ENCODE measurements at regions not wholly inside any gene's neighbourhood (a gene's known extent, or its start where the extent isn't known, plus 50 kb on each side); places are given as distances from the start of the nearest gene placed in this dataset.

DNA sequence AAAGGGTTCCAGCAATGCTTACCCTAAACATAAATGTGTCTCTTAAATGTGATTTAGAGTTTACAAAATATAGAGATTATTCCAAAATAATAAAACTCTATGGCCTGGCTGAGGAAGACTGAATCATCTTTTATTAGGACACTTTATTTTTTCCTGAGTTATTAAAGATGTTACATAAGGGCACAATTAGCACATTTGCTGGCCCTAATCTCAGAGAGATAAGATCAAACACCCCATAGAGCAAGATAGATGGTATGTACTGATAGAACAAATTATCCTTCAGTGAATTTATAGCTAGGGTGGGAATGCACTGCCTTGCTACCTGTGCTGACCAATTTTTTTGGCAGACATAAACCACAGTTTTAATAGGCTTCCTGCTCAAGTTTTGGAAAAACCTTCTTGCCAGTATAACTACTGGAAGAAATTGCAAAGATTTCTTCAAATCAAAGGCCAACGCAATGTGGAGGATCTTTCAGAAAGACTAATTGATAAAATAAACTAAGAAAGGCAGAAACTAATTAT, 367.1 kb upstream of the MPDZ start:
- Histone ChIP-seq H3K4me1 (ENCODE audit: control insufficient read depth in 4 of 4, insufficient read depth in 4 of 4, low read length in 3 of 4) (no peaks in the 10 kb centered on the region), H3K9me3 (ENCODE audit: control insufficient read depth in 4 of 4, low read length in 3 of 4) (peaks cover 0 to 2% (median 0%) of the 10 kb centered on the region in 4 donors), H3K9ac (ENCODE audit: low read depth in 1 of 2, low read length in 2 of 2) (no peak overlapping the region), H3K36me3 (ENCODE audit: control insufficient read depth in 4 of 4, insufficient read depth in 3 of 4, low read depth in 1 of 4, low read length in 3 of 4) (no peaks in the 10 kb centered on the region), H3K4me3 (ENCODE audit: low read depth in 1 of 3, low read length in 3 of 3) (no peak overlapping the region), H3K27ac (ENCODE audit: low read depth in 1 of 2, low read length in 2 of 2) (no peak overlapping the region), H3K27me3 (ENCODE audit: control insufficient read depth in 4 of 4, insufficient read depth in 4 of 4, low read length in 3 of 4) (no peaks in the 10 kb centered on the region)
- TF ChIP-seq FOXA2 (IDR thresholded peaks at IDR 0.05) (no peak), HNF4G (IDR thresholded peaks at IDR 0.05) (no peak), RXRA (IDR thresholded peaks at IDR 0.05) (no peak), HNF4A (conservative IDR thresholded peaks at IDR 0.05) (no peak), TAF1 (conservative IDR thresholded peaks at IDR 0.05) (no peak), RAD21 (IDR thresholded peaks at IDR 0.05) (no peak), EGR1 (IDR thresholded peaks at IDR 0.05; ENCODE audit: low read depth in 2 of 2) (no peak), FOXA1 (IDR thresholded peaks at IDR 0.05) (no peak), YY1 (IDR thresholded peaks at IDR 0.05) (no peak), NR2F2 (IDR thresholded peaks at IDR 0.05) (no peak), SP1 (IDR thresholded peaks at IDR 0.05) (no peak), GABPA (IDR thresholded peaks at IDR 0.05 in 1 of 2, conservative IDR thresholded peaks at IDR 0.05 in 1 of 2) (no peak), JUND (IDR thresholded peaks at IDR 0.05) (no peak)
- TF ChIP-seq, protein P1, sequence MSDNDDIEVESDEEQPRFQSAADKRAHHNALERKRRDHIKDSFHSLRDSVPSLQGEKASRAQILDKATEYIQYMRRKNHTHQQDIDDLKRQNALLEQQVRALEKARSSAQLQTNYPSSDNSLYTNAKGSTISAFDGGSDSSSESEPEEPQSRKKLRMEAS (IDR thresholded peaks at IDR 0.05): no peak
- TF ChIP-seq, protein P2, sequence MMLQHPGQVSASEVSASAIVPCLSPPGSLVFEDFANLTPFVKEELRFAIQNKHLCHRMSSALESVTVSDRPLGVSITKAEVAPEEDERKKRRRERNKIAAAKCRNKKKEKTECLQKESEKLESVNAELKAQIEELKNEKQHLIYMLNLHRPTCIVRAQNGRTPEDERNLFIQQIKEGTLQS (IDR thresholded peaks at IDR 0.05): no peak
- TF ChIP-seq, protein P3, sequence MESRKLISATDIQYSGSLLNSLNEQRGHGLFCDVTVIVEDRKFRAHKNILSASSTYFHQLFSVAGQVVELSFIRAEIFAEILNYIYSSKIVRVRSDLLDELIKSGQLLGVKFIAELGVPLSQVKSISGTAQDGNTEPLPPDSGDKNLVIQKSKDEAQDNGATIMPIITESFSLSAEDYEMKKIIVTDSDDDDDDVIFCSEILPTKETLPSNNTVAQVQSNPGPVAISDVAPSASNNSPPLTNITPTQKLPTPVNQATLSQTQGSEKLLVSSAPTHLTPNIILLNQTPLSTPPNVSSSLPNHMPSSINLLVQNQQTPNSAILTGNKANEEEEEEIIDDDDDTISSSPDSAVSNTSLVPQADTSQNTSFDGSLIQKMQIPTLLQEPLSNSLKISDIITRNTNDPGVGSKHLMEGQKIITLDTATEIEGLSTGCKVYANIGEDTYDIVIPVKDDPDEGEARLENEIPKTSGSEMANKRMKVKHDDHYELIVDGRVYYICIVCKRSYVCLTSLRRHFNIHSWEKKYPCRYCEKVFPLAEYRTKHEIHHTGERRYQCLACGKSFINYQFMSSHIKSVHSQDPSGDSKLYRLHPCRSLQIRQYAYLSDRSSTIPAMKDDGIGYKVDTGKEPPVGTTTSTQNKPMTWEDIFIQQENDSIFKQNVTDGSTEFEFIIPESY (IDR thresholded peaks at IDR 0.05): no peak
- TF ChIP-seq, protein P4, sequence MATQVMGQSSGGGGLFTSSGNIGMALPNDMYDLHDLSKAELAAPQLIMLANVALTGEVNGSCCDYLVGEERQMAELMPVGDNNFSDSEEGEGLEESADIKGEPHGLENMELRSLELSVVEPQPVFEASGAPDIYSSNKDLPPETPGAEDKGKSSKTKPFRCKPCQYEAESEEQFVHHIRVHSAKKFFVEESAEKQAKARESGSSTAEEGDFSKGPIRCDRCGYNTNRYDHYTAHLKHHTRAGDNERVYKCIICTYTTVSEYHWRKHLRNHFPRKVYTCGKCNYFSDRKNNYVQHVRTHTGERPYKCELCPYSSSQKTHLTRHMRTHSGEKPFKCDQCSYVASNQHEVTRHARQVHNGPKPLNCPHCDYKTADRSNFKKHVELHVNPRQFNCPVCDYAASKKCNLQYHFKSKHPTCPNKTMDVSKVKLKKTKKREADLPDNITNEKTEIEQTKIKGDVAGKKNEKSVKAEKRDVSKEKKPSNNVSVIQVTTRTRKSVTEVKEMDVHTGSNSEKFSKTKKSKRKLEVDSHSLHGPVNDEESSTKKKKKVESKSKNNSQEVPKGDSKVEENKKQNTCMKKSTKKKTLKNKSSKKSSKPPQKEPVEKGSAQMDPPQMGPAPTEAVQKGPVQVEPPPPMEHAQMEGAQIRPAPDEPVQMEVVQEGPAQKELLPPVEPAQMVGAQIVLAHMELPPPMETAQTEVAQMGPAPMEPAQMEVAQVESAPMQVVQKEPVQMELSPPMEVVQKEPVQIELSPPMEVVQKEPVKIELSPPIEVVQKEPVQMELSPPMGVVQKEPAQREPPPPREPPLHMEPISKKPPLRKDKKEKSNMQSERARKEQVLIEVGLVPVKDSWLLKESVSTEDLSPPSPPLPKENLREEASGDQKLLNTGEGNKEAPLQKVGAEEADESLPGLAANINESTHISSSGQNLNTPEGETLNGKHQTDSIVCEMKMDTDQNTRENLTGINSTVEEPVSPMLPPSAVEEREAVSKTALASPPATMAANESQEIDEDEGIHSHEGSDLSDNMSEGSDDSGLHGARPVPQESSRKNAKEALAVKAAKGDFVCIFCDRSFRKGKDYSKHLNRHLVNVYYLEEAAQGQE (IDR thresholded peaks at IDR 0.05): no peak
- WGBS: 90% methylated on average over 1 of the region's 1 CpG
- DNase-seq (ENCODE audit: low spot score): no peak

DNA sequence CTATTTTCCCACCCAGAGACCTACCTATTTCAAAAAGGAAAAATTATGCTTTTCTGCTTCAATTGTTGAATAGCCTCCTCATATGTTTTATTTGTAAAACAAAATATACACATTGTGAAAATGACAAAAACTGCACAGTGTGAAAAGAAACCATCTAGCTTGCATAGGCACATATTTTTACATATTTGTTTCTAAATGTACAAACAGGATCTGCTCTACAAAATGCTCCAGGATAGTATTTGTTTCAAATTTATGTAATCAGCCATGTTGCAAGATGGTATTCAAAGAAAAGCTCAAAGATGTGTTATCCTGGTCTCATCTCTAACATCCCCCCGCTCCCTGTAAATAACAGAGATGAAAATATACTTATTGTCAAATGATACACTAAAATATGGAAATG, 366.1 kb upstream of the MPDZ start:
- no peak overlapping the region for H3K9ac ChIP-seq (ENCODE audit: low read depth in 1 of 2, low read length in 2 of 2)
- WGBS: 79% methylated on average over 1 of the region's 1 CpG
- H3K4me1 ChIP-seq (ENCODE audit: control insufficient read depth in 4 of 4, insufficient read depth in 4 of 4, low read length in 3 of 4): no peaks in the 10 kb centered on the region
- H3K27ac ChIP-seq (ENCODE audit: low read depth in 1 of 2, low read length in 2 of 2): no peak overlapping the region
- no peak for DNase-seq (ENCODE audit: low spot score)
- no peaks in the 10 kb centered on the region for H3K27me3 ChIP-seq (ENCODE audit: control insufficient read depth in 4 of 4, insufficient read depth in 4 of 4, low read length in 3 of 4)
- H3K36me3 ChIP-seq (ENCODE audit: control insufficient read depth in 4 of 4, insufficient read depth in 3 of 4, low read depth in 1 of 4, low read length in 3 of 4): no peaks in the 10 kb centered on the region
- peaks cover 0 to 2% (median 0%) of the 10 kb centered on the region in 4 donors for H3K9me3 ChIP-seq (ENCODE audit: control insufficient read depth in 4 of 4, low read length in 3 of 4)
- H3K4me3 ChIP-seq (ENCODE audit: low read depth in 1 of 3, low read length in 3 of 3): no peak overlapping the region
- TF ChIP-seq JUND (IDR thresholded peaks at IDR 0.05) (no peak), NR2F2 (IDR thresholded peaks at IDR 0.05) (no peak), RXRA (IDR thresholded peaks at IDR 0.05) (no peak), SP1 (IDR thresholded peaks at IDR 0.05) (no peak), HNF4G (IDR thresholded peaks at IDR 0.05) (no peak), YY1 (IDR thresholded peaks at IDR 0.05) (no peak), FOXA1 (IDR thresholded peaks at IDR 0.05) (no peak), EGR1 (IDR thresholded peaks at IDR 0.05; ENCODE audit: low read depth in 2 of 2) (no peak), FOXA2 (IDR thresholded peaks at IDR 0.05) (no peak), RAD21 (IDR thresholded peaks at IDR 0.05) (no peak), HNF4A (conservative IDR thresholded peaks at IDR 0.05) (no peak), GABPA (IDR thresholded peaks at IDR 0.05 in 1 of 2, conservative IDR thresholded peaks at IDR 0.05 in 1 of 2) (no peak), TAF1 (conservative IDR thresholded peaks at IDR 0.05) (no peak)
- TF ChIP-seq, protein P2 (IDR thresholded peaks at IDR 0.05): no peak
- TF ChIP-seq, protein P4 (IDR thresholded peaks at IDR 0.05): no peak
- TF ChIP-seq, protein P1 (IDR thresholded peaks at IDR 0.05): no peak
- TF ChIP-seq, protein P5, sequence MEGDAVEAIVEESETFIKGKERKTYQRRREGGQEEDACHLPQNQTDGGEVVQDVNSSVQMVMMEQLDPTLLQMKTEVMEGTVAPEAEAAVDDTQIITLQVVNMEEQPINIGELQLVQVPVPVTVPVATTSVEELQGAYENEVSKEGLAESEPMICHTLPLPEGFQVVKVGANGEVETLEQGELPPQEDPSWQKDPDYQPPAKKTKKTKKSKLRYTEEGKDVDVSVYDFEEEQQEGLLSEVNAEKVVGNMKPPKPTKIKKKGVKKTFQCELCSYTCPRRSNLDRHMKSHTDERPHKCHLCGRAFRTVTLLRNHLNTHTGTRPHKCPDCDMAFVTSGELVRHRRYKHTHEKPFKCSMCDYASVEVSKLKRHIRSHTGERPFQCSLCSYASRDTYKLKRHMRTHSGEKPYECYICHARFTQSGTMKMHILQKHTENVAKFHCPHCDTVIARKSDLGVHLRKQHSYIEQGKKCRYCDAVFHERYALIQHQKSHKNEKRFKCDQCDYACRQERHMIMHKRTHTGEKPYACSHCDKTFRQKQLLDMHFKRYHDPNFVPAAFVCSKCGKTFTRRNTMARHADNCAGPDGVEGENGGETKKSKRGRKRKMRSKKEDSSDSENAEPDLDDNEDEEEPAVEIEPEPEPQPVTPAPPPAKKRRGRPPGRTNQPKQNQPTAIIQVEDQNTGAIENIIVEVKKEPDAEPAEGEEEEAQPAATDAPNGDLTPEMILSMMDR (IDR thresholded peaks at IDR 0.05; ENCODE audit: low read depth, low read length, missing input control): no peak
